Panc1 (cell line): ENCODE measurements at regions not wholly inside any gene's neighbourhood (a gene's known extent, or its start where the extent isn't known, plus 50 kb on each side); places are given as distances from the start of the nearest gene placed in this dataset.

ENCODE experiments used
- CTCF ChIP-seq: fragments of 450-650 bp; IDR thresholded peaks from 2 replicates; pipeline ENCODE4 v1.5.1; 2017; ENCODE audit warnings: mild to moderate bottlenecking
- POLR2AphosphoS5 ChIP-seq: IDR thresholded peaks from 2 replicates; pipeline ENCODE4 v1.6.1; 2012; ENCODE audit warnings: mild to moderate bottlenecking, low read depth, low read length, moderate library complexity
- REST ChIP-seq, 2 experiments: IDR thresholded peaks; 2 replicates each; pipeline ENCODE4 v1.6.1; 2011 to 2012; ENCODE audit warnings: low read depth in 2 of 2, control low read depth in 1 of 2, low read length in 1 of 2, mild to moderate bottlenecking in 1 of 2, moderate library complexity in 1 of 2; ENCODE audit not compliant: insufficient read depth in 1 of 2
- SIN3A ChIP-seq: IDR thresholded peaks from 2 replicates; pipeline ENCODE4 v1.6.1; 2012; ENCODE audit warnings: low read depth, mild to moderate bottlenecking, low read length, moderate library complexity, borderline replicate concordance; ENCODE audit not compliant: insufficient read depth
- TCF7L2 ChIP-seq: IDR thresholded peaks from 2 replicates; pipeline ENCODE4 v1.6.1; 2011; ENCODE audit warnings: mild to moderate bottlenecking, low read depth, low read length, inconsistent platforms

- TF ChIP-seq REST (IDR thresholded peaks at IDR 0.05; ENCODE audit: insufficient read depth in 1 of 2, low read depth in 2 of 2, low read length in 1 of 2) (no peak), CTCF (no peak), POLR2AphosphoS5 (no peak), TCF7L2 (no peak), SIN3A (no peak)
Observed at GRCh38 chr16:87025676-87026075, 291.5 kb downstream of the C16orf95 start.
